ENCODE measurements at regions not wholly inside any gene's neighbourhood (a gene's known extent, or its start where the extent isn't known, plus 50 kb on each side); places are given as distances from the start of the nearest gene placed in this dataset.

DNA sequence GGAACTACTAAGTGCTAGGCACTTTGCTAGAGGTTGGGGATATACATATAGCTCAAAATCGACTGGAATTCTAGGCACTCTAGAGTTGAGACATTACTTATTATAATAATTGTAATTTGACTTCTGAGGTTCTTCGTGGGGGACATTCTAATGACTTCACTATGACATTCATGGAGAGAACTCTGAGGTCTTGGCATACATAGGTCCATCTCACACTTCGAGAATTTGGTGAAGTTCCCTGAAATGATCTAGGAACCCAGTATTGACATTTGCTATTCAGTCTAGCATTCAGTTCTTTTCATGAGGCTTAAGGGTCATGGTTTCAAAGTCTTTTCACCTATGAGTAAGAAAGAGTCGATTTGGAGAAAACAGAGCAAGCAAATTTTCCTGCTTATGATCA lies 446.6 kb upstream of the JAG1 start:
- H3K27ac Mint-ChIP-seq, result no peak overlapping the region
- H3K9me3 Mint-ChIP-seq, result peaks cover 3% of the 10 kb centered on the region
- H3K4me3 Mint-ChIP-seq, result no peak overlapping the region
- TF ChIP-seq CTCF (IDR thresholded peaks at IDR 0.05; ENCODE audit: unreplicated experiment in 3 of 3), result no peak
- H3K27me3 Mint-ChIP-seq (ENCODE audit: low read depth), result no peaks in the 10 kb centered on the region
- H3K4me1 Mint-ChIP-seq, result peaks cover 6% of the 10 kb centered on the region
- no peaks in the 10 kb centered on the region for H3K36me3 Mint-ChIP-seq (ENCODE audit: low read depth)

DNA sequence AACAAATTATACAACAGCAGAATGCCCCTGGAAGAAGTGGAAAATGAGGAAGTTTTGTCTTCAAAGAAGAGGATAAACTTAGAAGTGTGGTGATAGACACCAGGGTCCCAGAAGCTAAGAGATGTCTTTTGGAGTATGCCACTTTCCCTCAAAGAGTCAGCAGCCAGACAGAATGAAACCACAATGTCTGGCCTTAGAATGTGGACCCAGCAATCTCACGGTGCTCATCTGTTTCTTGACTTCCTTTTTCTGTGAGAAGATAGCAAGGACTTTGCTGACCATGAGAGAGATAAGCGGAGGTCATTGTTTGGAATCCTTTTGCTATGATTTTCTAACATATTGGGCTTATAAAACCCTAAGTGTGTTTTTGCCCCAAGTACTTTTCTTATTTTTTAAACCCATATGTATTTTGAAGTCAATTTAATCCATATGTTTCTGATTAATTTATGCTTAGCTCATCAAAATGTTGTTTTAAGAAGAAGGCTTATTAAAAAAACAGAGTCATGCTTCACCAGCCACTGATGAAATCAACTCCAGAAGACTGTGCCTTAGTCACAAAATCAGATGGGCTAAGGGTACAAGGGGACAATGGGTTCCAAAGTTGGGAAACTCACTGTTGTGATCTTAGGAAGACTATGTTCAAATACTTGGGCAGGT lies 451.2 kb upstream of the JAG1 start:
- no peak for TF ChIP-seq CTCF (IDR thresholded peaks at IDR 0.05; ENCODE audit: unreplicated experiment in 3 of 3)
- H3K27ac Mint-ChIP-seq, result no peak overlapping the region
- no peaks in the 10 kb centered on the region for H3K27me3 Mint-ChIP-seq (ENCODE audit: low read depth)
- peaks cover 11% of the 10 kb centered on the region for H3K4me1 Mint-ChIP-seq
- no peaks in the 10 kb centered on the region for H3K36me3 Mint-ChIP-seq (ENCODE audit: low read depth)
- no peak overlapping the region for H3K4me3 Mint-ChIP-seq
- peaks cover 3% of the 10 kb centered on the region for H3K9me3 Mint-ChIP-seq

GRCh38 chr20:11128220-11128718 lies 454.5 kb upstream of the JAG1 start:
- peaks cover 9% of the 10 kb centered on the region for H3K4me1 Mint-ChIP-seq
- H3K36me3 Mint-ChIP-seq (ENCODE audit: low read depth), result no peaks in the 10 kb centered on the region
- H3K4me3 Mint-ChIP-seq, result no peak overlapping the region
- no peaks in the 10 kb centered on the region for H3K27me3 Mint-ChIP-seq (ENCODE audit: low read depth)
- H3K9me3 Mint-ChIP-seq, result peaks cover 3% of the 10 kb centered on the region
- TF ChIP-seq CTCF (IDR thresholded peaks at IDR 0.05; ENCODE audit: unreplicated experiment in 3 of 3), result no peak
- no peak overlapping the region for H3K27ac Mint-ChIP-seq

DNA sequence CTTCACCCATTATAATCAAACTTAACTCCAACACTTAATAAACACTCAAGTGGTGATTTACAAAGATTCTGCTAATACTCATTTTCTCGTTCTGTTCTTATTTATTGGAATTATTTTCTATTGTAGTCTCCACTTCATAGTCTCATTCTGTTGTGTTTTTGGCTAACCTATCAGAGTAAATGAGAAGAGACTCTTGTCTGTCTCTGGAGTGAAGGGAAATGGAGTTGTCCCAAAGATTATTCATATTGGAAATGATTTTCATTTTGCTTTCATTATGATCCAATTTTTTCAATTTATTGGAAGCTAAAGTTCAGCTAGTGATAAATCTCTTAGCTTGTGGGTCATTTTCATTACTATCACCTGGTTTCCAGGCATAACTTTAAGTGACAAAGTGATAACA lies 454.9 kb upstream of the JAG1 start:
- H3K9me3 Mint-ChIP-seq, result no peaks in the 10 kb centered on the region
- H3K4me1 Mint-ChIP-seq, result peaks cover 9% of the 10 kb centered on the region
- H3K4me3 Mint-ChIP-seq, result no peak overlapping the region
- no peak for TF ChIP-seq CTCF (IDR thresholded peaks at IDR 0.05; ENCODE audit: unreplicated experiment in 3 of 3)
- no peak overlapping the region for H3K27ac Mint-ChIP-seq
- H3K27me3 Mint-ChIP-seq (ENCODE audit: low read depth), result no peaks in the 10 kb centered on the region
- H3K36me3 Mint-ChIP-seq (ENCODE audit: low read depth), result no peaks in the 10 kb centered on the region

DNA sequence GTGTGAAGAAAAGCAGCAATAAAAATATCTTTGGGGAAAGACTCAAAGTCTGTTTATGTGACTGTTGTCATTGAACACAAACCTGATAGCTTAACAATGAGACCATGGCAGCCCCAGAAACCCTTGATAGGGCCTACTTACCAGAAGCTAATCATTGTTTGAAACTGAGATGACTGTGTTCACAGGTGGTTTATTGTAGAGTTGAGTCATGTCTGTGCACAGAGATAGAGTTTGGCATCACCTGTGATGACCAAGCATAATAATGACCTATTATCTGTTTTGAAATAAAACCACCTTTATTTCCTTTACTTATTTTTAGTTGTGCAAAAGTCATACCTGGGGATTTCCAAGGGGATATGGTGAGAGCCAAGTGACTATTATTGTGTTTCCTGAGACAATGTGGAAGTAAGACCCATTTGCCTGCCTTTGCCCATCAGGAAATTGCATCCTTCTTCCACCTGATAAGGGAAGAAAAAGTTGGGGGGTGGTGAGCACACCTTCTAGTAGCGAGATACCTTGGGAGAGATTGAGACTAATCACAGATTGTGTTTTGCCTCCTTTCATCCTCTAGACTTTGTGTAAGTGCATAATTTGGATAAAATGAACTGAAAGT lies 456.9 kb upstream of the JAG1 start:
- Mint-ChIP-seq H3K4me3 (no peak overlapping the region), H3K27ac (no peak overlapping the region), H3K9me3 (no peaks in the 10 kb centered on the region), H3K27me3 (ENCODE audit: low read depth) (no peaks in the 10 kb centered on the region), H3K36me3 (ENCODE audit: low read depth) (no peaks in the 10 kb centered on the region), H3K4me1 (peaks cover 9% of the 10 kb centered on the region)
- no peak for TF ChIP-seq CTCF (IDR thresholded peaks at IDR 0.05; ENCODE audit: unreplicated experiment in 3 of 3)

Data from nephron (organoid).